Kidney (tissue), 13 donors: ENCODE measurements at regions not wholly inside any gene's neighbourhood (a gene's known extent, or its start where the extent isn't known, plus 50 kb on each side); places are given as distances from the start of the nearest gene placed in this dataset.

Experiments
- DNase-seq, 5 donors: peaks; one replicate each; pipeline ENCODE4 v3.0.0-alpha.2; 2013 to 2020
- FAIRE-seq: peaks from 2 replicates; lab custom pipeline; 2012; peaks lifted over from hg19 to GRCh38; lab: Jason Lieb, UNC
- H3K27ac ChIP-seq, 2 donors: one replicate each; pipeline ENCODE4 v1.7.0; 2013; ENCODE audit warnings: low read depth in 2 of 2, low read length in 2 of 2, inconsistent platforms in 1 of 2
- H3K27me3 ChIP-seq: one replicate; pipeline ENCODE4 v1.7.1; 2013; ENCODE audit warnings: low read length, inconsistent platforms; ENCODE audit not compliant: control insufficient read depth, insufficient read depth
- H3K36me3 ChIP-seq, 3 donors: one replicate each; pipeline versions ENCODE4 v1.7.0 to v1.7.1; 2013; ENCODE audit warnings: low read length in 3 of 3, control low read depth in 1 of 3, inconsistent platforms in 1 of 3; ENCODE audit not compliant: insufficient read depth in 3 of 3, control insufficient read depth in 2 of 3
- H3K4me1 ChIP-seq, 3 donors: one replicate each; pipeline versions ENCODE4 v1.7.0 to v1.7.1; 2013; ENCODE audit warnings: low read length in 3 of 3, inconsistent platforms in 1 of 3, low read depth in 1 of 3; ENCODE audit not compliant: control insufficient read depth in 2 of 3, insufficient read depth in 2 of 3
- H3K4me3 ChIP-seq, 3 donors: one replicate each; pipeline versions ENCODE4 v1.7.0 to v1.8.1; 2013; ENCODE audit warnings: low read length in 3 of 3, control low read depth in 1 of 3, inconsistent platforms in 1 of 3
- H3K9ac ChIP-seq, 3 donors: one replicate each; pipeline versions ENCODE4 v1.7.0 to v1.7.1; 2013; ENCODE audit warnings: low read length in 3 of 3, control low read depth in 1 of 3, inconsistent platforms in 1 of 3
- H3K9me3 ChIP-seq, 3 donors: one replicate each; pipeline versions ENCODE4 v1.7.0 to v1.7.1; 2013; ENCODE audit warnings: low read length in 3 of 3, control low read depth in 1 of 3, inconsistent platforms in 1 of 3; ENCODE audit not compliant: control insufficient read depth in 2 of 3, insufficient read depth in 1 of 3
- CTCF ChIP-seq: IDR thresholded peaks from 3 replicates; pipeline ENCODE4 v1.5.1; 2012; ENCODE audit warnings: mild to moderate bottlenecking, moderate library complexity, borderline replicate concordance; ENCODE audit not compliant: insufficient read depth; ENCODE audit errors: extremely low read depth
- intact Hi-C: fragments of 100-400 bp; cut with DNase I; formaldehyde crosslinking; loops from one replicate; pipeline ENCODE4 v1.11.1; 2022
- donor health status: control.
- donor health status: control.
- donor health status: control.
- donor health status: control.
- donor health status: control.
- donor health status: DM: yes; HTN: yes; CAD: no.
- donor health status: Normal renal cell carcinoma (clear cell type).

GRCh38 chr5:53335115-53335514 is 145.3 kb upstream of the FST start:
- no peak overlapping the region for H3K27ac ChIP-seq
- TF ChIP-seq CTCF: no peak
- H3K4me1 ChIP-seq: no peaks in the 10 kb centered on the region
- no peaks in the 10 kb centered on the region for H3K27me3 ChIP-seq
- no peak overlapping the region for H3K4me3 ChIP-seq
- intact Hi-C loops: no loop called here
- FAIRE-seq: no peak
- no peak for DNase-seq
- no peak overlapping the region for H3K9ac ChIP-seq
- H3K9me3 ChIP-seq: no peaks in the 10 kb centered on the region
- H3K36me3 ChIP-seq: no peaks in the 10 kb centered on the region

GRCh38 chr5:53337827-53338226 is 142.6 kb upstream of the FST start:
- intact Hi-C loops: no loop called here
- Histone ChIP-seq H3K27ac (no peak overlapping the region), H3K36me3 (no peaks in the 10 kb centered on the region), H3K4me3 (no peak overlapping the region), H3K9ac (no peak overlapping the region), H3K9me3 (no peaks in the 10 kb centered on the region), H3K4me1 (no peaks in the 10 kb centered on the region), H3K27me3 (no peaks in the 10 kb centered on the region)
- FAIRE-seq (no peak), DNase-seq (no peak)
- TF ChIP-seq CTCF: no peak

GRCh38 chr5:53338971-53339370 is 141.5 kb upstream of the FST start:
- no peak for TF ChIP-seq CTCF
- Histone ChIP-seq H3K4me1 (no peaks in the 10 kb centered on the region), H3K9me3 (no peaks in the 10 kb centered on the region), H3K9ac (no peak overlapping the region), H3K27ac (no peak overlapping the region), H3K4me3 (no peak overlapping the region), H3K36me3 (no peaks in the 10 kb centered on the region), H3K27me3 (no peaks in the 10 kb centered on the region)
- DNase-seq (peak in 2 of 5 donors; percentile 15 to 34), FAIRE-seq (no peak)
- intact Hi-C loops: no loop called here

- intact Hi-C loops: no loop called here
- Histone ChIP-seq H3K27me3 (no peaks in the 10 kb centered on the region), H3K9me3 (no peaks in the 10 kb centered on the region)
Observed at GRCh38 chr5:53339962-53340540, 140.4 kb upstream of the FST start.

More at GRCh38 chr5:53339962-53340540, 140.4 kb upstream of the FST start:
- FAIRE-seq (no peak), DNase-seq (peak in 2 of 5 donors; percentile 8 to 34)
- TF ChIP-seq CTCF: no peak
- no peak overlapping the region for H3K9ac ChIP-seq
- no peaks in the 10 kb centered on the region for H3K4me1 ChIP-seq
- H3K27ac ChIP-seq: no peak overlapping the region
- no peak overlapping the region for H3K4me3 ChIP-seq
- no peaks in the 10 kb centered on the region for H3K36me3 ChIP-seq
